Ishikawa (cell line): ENCODE measurements at regions not wholly inside any gene's neighbourhood (a gene's known extent, or its start where the extent isn't known, plus 50 kb on each side); places are given as distances from the start of the nearest gene placed in this dataset.

ENCODE experiments used
- CREB1 ChIP-seq: IDR thresholded peaks from 2 replicates; pipeline ENCODE4 v1.6.1; 2012; ENCODE audit warnings: low read depth
- TF ChIP-seq, protein P1 (sequence below): IDR thresholded peaks from 2 replicates; pipeline ENCODE4 v1.6.1; 2012

DNA sequence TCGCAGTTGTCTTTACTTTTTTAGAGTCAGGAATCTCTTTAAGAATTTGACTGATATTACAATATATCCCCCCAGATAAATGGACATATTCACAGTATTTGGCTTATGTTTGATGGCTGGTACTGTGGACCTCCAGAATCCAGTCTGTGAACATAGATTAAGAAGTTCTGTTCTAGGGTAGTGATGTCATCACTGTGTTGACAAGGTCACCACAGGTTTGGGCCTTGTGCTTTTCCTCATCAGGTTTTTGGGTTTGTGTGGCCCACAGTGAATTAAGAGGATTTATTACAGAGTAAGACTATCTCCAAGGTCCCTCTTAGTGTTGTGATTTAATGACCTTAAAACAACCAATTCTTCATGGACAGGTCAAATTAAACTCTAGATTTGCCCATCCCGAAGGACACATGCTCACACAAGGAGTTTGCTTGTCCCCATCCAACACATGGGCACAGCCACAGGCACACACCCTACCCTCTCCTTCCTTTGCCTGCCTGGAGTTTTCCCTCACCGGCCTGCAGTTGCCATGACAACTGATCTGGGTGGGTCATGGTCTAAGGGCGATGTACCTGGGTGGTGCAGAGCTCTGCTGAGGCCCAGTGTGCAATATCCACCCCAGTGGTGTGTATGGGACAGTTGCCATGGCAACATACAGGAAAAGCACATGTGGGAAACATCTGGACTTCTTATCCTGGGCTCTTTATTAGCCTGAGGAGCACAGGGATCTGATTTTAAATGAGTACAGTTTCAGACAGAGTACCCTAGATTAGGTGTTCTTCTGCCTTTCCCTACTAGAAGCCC is 98.6 kb downstream of the NAV1 start:
- no peak for TF ChIP-seq CREB1
- TF ChIP-seq, protein P1, sequence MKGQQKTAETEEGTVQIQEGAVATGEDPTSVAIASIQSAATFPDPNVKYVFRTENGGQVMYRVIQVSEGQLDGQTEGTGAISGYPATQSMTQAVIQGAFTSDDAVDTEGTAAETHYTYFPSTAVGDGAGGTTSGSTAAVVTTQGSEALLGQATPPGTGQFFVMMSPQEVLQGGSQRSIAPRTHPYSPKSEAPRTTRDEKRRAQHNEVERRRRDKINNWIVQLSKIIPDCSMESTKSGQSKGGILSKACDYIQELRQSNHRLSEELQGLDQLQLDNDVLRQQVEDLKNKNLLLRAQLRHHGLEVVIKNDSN: no peak
